ENCODE measurements at regions not wholly inside any gene's neighbourhood (a gene's known extent, or its start where the extent isn't known, plus 50 kb on each side); places are given as distances from the start of the nearest gene placed in this dataset.

DNA sequence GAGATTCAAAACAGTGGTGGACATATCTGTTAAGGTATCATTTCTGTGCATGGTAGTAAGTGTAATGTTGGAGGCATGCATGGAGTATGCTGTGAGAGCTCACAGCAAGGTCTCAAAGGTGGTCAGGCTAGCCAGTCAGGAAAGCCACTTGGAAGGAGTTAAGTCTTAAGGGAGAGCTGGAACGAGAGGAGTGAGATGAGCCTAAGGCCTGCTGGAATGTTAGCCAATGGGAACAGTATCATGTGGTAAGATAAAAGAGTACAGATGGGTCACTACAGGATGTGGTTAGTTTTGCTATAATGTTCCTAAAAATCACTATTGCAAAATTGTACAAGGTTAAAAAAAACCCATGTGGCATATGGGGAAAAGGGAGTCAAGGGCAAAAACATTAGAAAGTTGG is 311.7 kb upstream of the E2F7 start:
- in situ Hi-C loops (cut with MboI; ENCODE audit: low sequenced_read_pairs) = no loop called here
- Histone ChIP-seq H3K18ac (ENCODE audit: low read depth, low read length) (no peak overlapping the region), H2AFZ (replicated peaks; ENCODE audit: low read length, poor library complexity) (no peak overlapping the region), H3K36me3 (ENCODE audit: control insufficient read depth, insufficient read depth, low read length) (no peaks in the 10 kb centered on the region), H3K9ac (ENCODE audit: low read depth, low read length) (no peak overlapping the region), H3K23ac (ENCODE audit: low read depth, low read length) (no peak overlapping the region), H3K4me2 (ENCODE audit: low read depth, low read length) (no peak overlapping the region), H2BK120ac (ENCODE audit: low read depth, low read length) (no peak overlapping the region), H2BK15ac (ENCODE audit: low read depth, low read length) (no peak overlapping the region), H3K4me3 (ENCODE audit: insufficient read depth, low read depth, low read length) (no peak overlapping the region), H2BK5ac (ENCODE audit: low read depth, low read length, poor library complexity, severe bottlenecking) (no peak overlapping the region), H3K79me1 (ENCODE audit: low read depth in 1 of 2, low read length in 2 of 2) (no peaks in the 10 kb centered on the region), H4K8ac (ENCODE audit: low read depth in 2 of 2, low read length in 2 of 2) (no peak overlapping the region), H2AK9ac (replicated peaks; ENCODE audit: low read depth, low read length, poor library complexity) (no peak overlapping the region), H2AK5ac (ENCODE audit: low read depth, low read length) (no peak overlapping the region), H4K91ac (ENCODE audit: insufficient read depth, low read depth, low read length) (no peak overlapping the region), H3K27ac (ENCODE audit: insufficient read depth, low read length) (no peak overlapping the region), H3K56ac (ENCODE audit: extremely low read depth, insufficient read depth, low read length) (no peak overlapping the region), H3K27me3 (ENCODE audit: control insufficient read depth, insufficient read depth, low read length) (no peaks in the 10 kb centered on the region; the same call in 1 of the 2 replicates), H4K20me1 (ENCODE audit: insufficient read depth, low read length) (no peaks in the 10 kb centered on the region), H4K5ac (ENCODE audit: low read depth, low read length) (no peak overlapping the region), H3K4me1 (ENCODE audit: control insufficient read depth, insufficient read depth, low read length) (no peaks in the 10 kb centered on the region), H3K9me1 (ENCODE audit: insufficient read depth, low read length) (no peaks in the 10 kb centered on the region), H2BK20ac (ENCODE audit: low read depth, low read length) (no peak overlapping the region), H3K4ac (ENCODE audit: low read depth, low read length) (no peak overlapping the region), H3K14ac (replicated peaks; ENCODE audit: low read depth, low read length) (no peak overlapping the region), H3K9me3 (ENCODE audit: control insufficient read depth, insufficient read depth, low read length) (no peaks in the 10 kb centered on the region)
- DNase-seq (peak; percentile 5), ATAC-seq (ENCODE audit: low read depth) (no peak)
- dilution Hi-C loops (cut with HindIII; ENCODE audit: low sequenced_read_pairs, unreplicated experiment) = no loop called here
- POLR2A ChIA-PET (ENCODE audit: unreplicated experiment) = no interaction called here
- no TSS peak for BruUV-seq (replicated peaks)
- intact Hi-C loops (cut with micrococcal nuclease) = no loop called here
- TF ChIP-seq, protein P1, sequence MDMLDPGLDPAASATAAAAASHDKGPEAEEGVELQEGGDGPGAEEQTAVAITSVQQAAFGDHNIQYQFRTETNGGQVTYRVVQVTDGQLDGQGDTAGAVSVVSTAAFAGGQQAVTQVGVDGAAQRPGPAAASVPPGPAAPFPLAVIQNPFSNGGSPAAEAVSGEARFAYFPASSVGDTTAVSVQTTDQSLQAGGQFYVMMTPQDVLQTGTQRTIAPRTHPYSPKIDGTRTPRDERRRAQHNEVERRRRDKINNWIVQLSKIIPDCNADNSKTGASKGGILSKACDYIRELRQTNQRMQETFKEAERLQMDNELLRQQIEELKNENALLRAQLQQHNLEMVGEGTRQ (IDR thresholded peaks at IDR 0.05; ENCODE audit: low read depth, low read length) = no peak
- TF ChIP-seq MXI1 (IDR thresholded peaks at IDR 0.05; ENCODE audit: borderline replicate concordance, low read depth, low read length) (no peak), CEBPB (IDR thresholded peaks at IDR 0.05; ENCODE audit: low read depth, low read length) (no peak), CHD1 (IDR thresholded peaks at IDR 0.05; ENCODE audit: low read depth, low read length) (no peak), MAZ (IDR thresholded peaks at IDR 0.05; ENCODE audit: borderline replicate concordance, low read depth, low read length) (no peak), MAFK (IDR thresholded peaks at IDR 0.05; ENCODE audit: low read depth, low read length) (no peak), BHLHE40 (IDR thresholded peaks at IDR 0.05; ENCODE audit: low read depth, low read length) (no peak), POLR2A (IDR thresholded peaks at IDR 0.05; ENCODE audit: low read depth, low read length) (no peak), RFX5 (IDR thresholded peaks at IDR 0.05; ENCODE audit: low read depth, low read length) (no peak), SMC3 (IDR thresholded peaks at IDR 0.05; ENCODE audit: low read depth, low read length) (no peak), NFE2L2 (IDR thresholded peaks at IDR 0.05; ENCODE audit: low read depth, low read length) (no peak), RCOR1 (IDR thresholded peaks at IDR 0.05; ENCODE audit: insufficient replicate concordance, low read length) (no peak), RAD21 (IDR thresholded peaks at IDR 0.05; ENCODE audit: low read length) (no peak), FOS (IDR thresholded peaks at IDR 0.05; ENCODE audit: low read depth, low read length) (no peak)
- TF ChIP-seq, protein P2, sequence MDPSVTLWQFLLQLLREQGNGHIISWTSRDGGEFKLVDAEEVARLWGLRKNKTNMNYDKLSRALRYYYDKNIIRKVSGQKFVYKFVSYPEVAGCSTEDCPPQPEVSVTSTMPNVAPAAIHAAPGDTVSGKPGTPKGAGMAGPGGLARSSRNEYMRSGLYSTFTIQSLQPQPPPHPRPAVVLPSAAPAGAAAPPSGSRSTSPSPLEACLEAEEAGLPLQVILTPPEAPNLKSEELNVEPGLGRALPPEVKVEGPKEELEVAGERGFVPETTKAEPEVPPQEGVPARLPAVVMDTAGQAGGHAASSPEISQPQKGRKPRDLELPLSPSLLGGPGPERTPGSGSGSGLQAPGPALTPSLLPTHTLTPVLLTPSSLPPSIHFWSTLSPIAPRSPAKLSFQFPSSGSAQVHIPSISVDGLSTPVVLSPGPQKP (IDR thresholded peaks at IDR 0.05; ENCODE audit: borderline replicate concordance, low read depth, low read length) = no peak
- TF ChIP-seq, protein P3, sequence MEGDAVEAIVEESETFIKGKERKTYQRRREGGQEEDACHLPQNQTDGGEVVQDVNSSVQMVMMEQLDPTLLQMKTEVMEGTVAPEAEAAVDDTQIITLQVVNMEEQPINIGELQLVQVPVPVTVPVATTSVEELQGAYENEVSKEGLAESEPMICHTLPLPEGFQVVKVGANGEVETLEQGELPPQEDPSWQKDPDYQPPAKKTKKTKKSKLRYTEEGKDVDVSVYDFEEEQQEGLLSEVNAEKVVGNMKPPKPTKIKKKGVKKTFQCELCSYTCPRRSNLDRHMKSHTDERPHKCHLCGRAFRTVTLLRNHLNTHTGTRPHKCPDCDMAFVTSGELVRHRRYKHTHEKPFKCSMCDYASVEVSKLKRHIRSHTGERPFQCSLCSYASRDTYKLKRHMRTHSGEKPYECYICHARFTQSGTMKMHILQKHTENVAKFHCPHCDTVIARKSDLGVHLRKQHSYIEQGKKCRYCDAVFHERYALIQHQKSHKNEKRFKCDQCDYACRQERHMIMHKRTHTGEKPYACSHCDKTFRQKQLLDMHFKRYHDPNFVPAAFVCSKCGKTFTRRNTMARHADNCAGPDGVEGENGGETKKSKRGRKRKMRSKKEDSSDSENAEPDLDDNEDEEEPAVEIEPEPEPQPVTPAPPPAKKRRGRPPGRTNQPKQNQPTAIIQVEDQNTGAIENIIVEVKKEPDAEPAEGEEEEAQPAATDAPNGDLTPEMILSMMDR (conservative IDR thresholded peaks at IDR 0.05; ENCODE audit: low read depth, low read length) = no peak
- CTCF ChIA-PET = no interaction called here
- WGBS, 2 experiments (ENCODE audit: extremely low coverage in 2 of 2, insufficient read length in 1 of 2) = no CpG with 5 or more reads among the region's 1 CpG

All from IMR-90 (cell line).